Adrenal gland (tissue), 9 donors: ENCODE measurements at regions not wholly inside any gene's neighbourhood (a gene's known extent, or its start where the extent isn't known, plus 50 kb on each side); places are given as distances from the start of the nearest gene placed in this dataset.

ENCODE experiments used
- DNase-seq, 7 donors: peaks; one replicate each; pipeline ENCODE4 v3.0.0-alpha.2; 2019 to 2020
- H3K27ac ChIP-seq, 5 donors: fragments of 200-600 bp; sonication (generic) in 4 of 5; 1 replicate in 3 of 5; 2 replicates in 2 of 5; pipeline versions ENCODE4 v1.5.1 to v1.8.0; 2016 to 2020; ENCODE audit warnings: mild to moderate bottlenecking in 1 of 5
- H3K27me3 ChIP-seq: fragments of 200-600 bp; 2 replicates; pipeline ENCODE4 v1.8.0; 2021
- H3K36me3 ChIP-seq, 2 donors: fragments of 200-600 bp; replicated peaks in 1 of 2; 1 replicate in 1 of 2; 2 replicates in 1 of 2; pipeline versions ENCODE4 v1.5.1 to v1.8.0; 2018 to 2022
- H3K4me1 ChIP-seq, 2 donors: fragments of 200-600 bp; replicated peaks in 1 of 2; 1 replicate in 1 of 2; 2 replicates in 1 of 2; pipeline versions ENCODE4 v1.5.1 to v1.8.0; 2018 to 2021
- H3K4me3 ChIP-seq, 4 donors: fragments of 200-600 bp; sonication (generic) in 3 of 4; one replicate each; pipeline ENCODE4 v1.5.1; 2016 to 2018
- H3K9me3 ChIP-seq, 3 donors: fragments of 200-600 bp; sonication (generic) in 1 of 3; replicated peaks in 1 of 3; 1 replicate in 2 of 3; 2 replicates in 1 of 3; pipeline versions ENCODE4 v1.5.1 to v1.8.0; 2016 to 2021
- POLR2A ChIP-seq, 2 donors: fragments of 450-650 bp; IDR thresholded peaks; one replicate each; pipeline ENCODE4 v1.6.1; 2017; ENCODE audit warnings: antibody characterized with exemption in 2 of 2, mild to moderate bottlenecking in 2 of 2, moderate library complexity in 1 of 2
- WGBS, 4 donors: extraction: QIAGEN DNeasy Blood & Tissue Kit in 2 of 4; methylation state at CpG; one replicate each; pipeline versions ENCODE4 v1.1.5 to v1.1.7; 2013 to 2017; 5-methylcytosine and 5-hydroxymethylcytosine counted together
- intact Hi-C, 2 donors: fragments of 100-400 bp; cut with DNase I; formaldehyde crosslinking; loops; one replicate each; pipeline versions ENCODE4 v1.14.1 to v1.15.0; 2022 to 2023
- TF ChIP-seq, protein P1 (sequence below), 6 experiments: fragments of 450-650 bp in 4 of 6; fragments of 200-600 bp in 2 of 6; sonication (generic) in 1 of 6; IDR thresholded peaks; 1 replicate in 5 of 6; 2 replicates in 1 of 6; pipeline versions ENCODE4 v1.5.1 to v1.8.0; 2016 to 2021; ENCODE audit warnings: antibody characterized with exemption in 6 of 6, mild to moderate bottlenecking in 2 of 6, moderate library complexity in 1 of 6
- donor health status: healthy with polysubstance abuse.
- donor health status: Bipolar disorder and iron deficiency.
- donor health status: DM: yes; HTN: yes; CAD: no.
- donor health status: DM: no; HTN: no; CAD: no.
- donor health status: DM: no; HTN: no; CAD: no.

- Histone ChIP-seq H3K4me1 (no peaks in the 10 kb centered on the region), H3K9me3 (no peaks in the 10 kb centered on the region), H3K27me3 (peaks cover 11% of the 10 kb centered on the region), H3K27ac (no peak overlapping the region), H3K36me3 (no peaks in the 10 kb centered on the region), H3K4me3 (no peak overlapping the region)
- intact Hi-C loops, result no loop called here
- DNase-seq, result no peak
- 50 to 61% (median 59%) methylated on average over 3 of the region's 3 CpGs for WGBS, 4 donors
- no peak for TF ChIP-seq POLR2A (IDR thresholded peaks at IDR 0.05)
- TF ChIP-seq, protein P1, sequence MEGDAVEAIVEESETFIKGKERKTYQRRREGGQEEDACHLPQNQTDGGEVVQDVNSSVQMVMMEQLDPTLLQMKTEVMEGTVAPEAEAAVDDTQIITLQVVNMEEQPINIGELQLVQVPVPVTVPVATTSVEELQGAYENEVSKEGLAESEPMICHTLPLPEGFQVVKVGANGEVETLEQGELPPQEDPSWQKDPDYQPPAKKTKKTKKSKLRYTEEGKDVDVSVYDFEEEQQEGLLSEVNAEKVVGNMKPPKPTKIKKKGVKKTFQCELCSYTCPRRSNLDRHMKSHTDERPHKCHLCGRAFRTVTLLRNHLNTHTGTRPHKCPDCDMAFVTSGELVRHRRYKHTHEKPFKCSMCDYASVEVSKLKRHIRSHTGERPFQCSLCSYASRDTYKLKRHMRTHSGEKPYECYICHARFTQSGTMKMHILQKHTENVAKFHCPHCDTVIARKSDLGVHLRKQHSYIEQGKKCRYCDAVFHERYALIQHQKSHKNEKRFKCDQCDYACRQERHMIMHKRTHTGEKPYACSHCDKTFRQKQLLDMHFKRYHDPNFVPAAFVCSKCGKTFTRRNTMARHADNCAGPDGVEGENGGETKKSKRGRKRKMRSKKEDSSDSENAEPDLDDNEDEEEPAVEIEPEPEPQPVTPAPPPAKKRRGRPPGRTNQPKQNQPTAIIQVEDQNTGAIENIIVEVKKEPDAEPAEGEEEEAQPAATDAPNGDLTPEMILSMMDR (IDR thresholded peaks at IDR 0.05), result no peak
Measured at GRCh38 chr14:34004881-34005280, 54.0 kb upstream of the EGLN3 start.

DNA sequence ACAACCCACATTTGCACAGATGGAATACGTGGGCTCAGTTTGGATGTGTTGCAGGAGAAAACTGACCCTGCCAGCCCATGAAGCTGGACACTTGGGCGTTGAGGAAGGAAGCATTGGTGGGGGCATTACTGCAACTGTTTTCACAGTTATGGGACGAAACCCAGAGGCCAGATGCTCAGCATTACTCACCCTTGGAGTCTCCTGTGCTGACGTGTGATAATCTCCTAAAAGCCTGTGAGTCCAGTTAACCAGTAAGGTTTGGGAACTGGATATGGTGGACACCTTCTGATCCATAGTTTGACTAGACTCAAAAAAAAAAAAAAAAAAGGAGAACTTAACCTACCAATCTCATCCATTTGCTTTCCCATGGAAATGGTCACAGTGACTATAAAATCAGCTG lies 52.8 kb upstream of the EGLN3 start:
- DNase-seq, result no peak
- Histone ChIP-seq H3K9me3 (no peaks in the 10 kb centered on the region), H3K4me3 (no peak overlapping the region), H3K36me3 (no peaks in the 10 kb centered on the region), H3K27me3 (peaks cover 7% of the 10 kb centered on the region), H3K27ac (no peak overlapping the region), H3K4me1 (no peaks in the 10 kb centered on the region)
- TF ChIP-seq, protein P1 (IDR thresholded peaks at IDR 0.05), result no peak
- TF ChIP-seq POLR2A (IDR thresholded peaks at IDR 0.05), result no peak
- 58 to 71% (median 61%) methylated on average over 4 of the region's 4 CpGs for WGBS, 4 donors
- intact Hi-C loops, result no loop called here

DNA sequence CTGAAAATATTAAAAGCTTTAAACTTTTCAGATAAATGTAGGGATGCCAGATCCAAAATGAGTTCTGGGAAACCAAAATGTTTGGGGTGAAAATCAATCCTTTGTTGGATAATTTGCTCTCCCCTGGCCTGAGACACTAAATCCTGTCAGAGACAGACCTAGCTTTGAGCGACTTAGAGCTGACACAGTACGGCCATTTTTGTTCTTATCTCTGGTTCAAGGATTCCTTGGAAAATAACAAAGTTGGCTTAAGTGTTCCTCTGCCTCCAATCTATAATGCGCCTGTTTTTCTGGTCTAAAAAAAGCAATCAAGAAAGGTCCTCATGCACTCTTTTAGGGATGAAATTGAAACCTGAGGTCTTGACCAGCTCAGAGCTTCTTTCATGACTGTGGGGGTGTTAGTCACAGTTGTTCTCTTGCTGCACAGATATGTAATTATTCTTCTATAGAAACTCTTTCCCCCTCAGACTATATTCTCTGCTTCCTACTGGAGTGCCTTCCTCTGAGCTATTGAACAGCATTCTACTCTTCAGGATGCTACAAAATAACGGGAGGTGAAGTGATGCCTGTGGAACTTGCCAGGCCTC lies 52.3 kb upstream of the EGLN3 start:
- no peak for DNase-seq
- intact Hi-C loops, result no loop called here
- Histone ChIP-seq H3K9me3 (no peaks in the 10 kb centered on the region), H3K4me3 (no peak overlapping the region), H3K36me3 (no peaks in the 10 kb centered on the region), H3K4me1 (no peaks in the 10 kb centered on the region), H3K27me3 (peaks cover 7% of the 10 kb centered on the region), H3K27ac (no peak overlapping the region)
- 51 to 64% (median 54%) methylated on average over 4 of the region's 4 CpGs for WGBS, 4 donors
- TF ChIP-seq POLR2A (IDR thresholded peaks at IDR 0.05), result no peak
- TF ChIP-seq, protein P1 (IDR thresholded peaks at IDR 0.05), result no peak
